NCI-H2029 treated with DMSO at 0.1 percent for 48 hours (cell line): ENCODE measurements at regions not wholly inside any gene's neighbourhood (a gene's known extent, or its start where the extent isn't known, plus 50 kb on each side); places are given as distances from the start of the nearest gene placed in this dataset.

Experiments
- DNase-seq: peaks from one replicate; lab custom pipeline; 2025; lab: John Stamatoyannopoulos, UW

- no peak for DNase-seq
Measured at GRCh38 chr12:115700896-115701465, 576.5 kb downstream of the MED13L start.

GRCh38 chr12:115700081-115700480 is 577.4 kb downstream of the MED13L start:
- DNase-seq = no peak

GRCh38 chr12:115698257-115698656 is 579.2 kb downstream of the MED13L start:
- no peak for DNase-seq

DNA sequence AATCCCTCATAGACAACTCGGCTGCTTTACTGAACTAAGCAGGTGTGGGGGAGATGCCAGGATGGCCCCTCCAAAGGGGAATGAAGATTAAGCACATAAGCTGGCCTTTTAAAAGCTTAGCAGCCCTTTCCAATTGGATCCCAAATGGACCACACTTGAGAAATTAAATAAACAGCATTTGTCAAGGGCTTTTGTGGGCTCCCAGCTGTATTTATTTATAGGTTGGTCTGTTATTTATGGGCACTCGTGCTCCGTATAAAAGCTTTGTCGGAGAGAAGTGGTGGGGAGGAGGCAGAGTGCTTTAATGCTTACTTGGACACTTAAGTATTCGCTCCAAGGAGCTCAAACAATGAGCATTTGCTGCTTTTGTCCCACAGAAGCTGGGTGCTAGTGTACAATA is 580.2 kb downstream of the MED13L start:
- peak; percentile 93 for DNase-seq

DNA sequence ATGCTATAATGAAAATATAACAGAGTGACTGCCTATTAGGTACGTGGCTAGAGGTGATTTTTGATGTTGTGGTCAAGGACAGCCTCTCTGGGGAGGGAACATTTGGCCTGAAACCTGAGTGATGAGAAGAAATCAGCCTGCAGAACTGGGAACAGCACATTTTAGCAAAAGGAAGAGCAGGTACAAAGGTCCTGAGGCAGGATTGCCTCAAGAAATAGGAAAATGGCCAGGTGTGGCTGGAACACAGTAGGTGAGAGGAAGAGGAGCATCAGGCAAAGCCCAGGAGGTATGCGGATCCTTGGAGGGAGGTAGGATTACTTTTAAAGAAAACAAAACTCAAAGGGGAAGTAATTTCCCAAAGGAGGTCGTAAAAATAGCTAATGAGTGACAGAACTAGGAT is 582.9 kb downstream of the MED13L start:
- DNase-seq = no peak

DNA sequence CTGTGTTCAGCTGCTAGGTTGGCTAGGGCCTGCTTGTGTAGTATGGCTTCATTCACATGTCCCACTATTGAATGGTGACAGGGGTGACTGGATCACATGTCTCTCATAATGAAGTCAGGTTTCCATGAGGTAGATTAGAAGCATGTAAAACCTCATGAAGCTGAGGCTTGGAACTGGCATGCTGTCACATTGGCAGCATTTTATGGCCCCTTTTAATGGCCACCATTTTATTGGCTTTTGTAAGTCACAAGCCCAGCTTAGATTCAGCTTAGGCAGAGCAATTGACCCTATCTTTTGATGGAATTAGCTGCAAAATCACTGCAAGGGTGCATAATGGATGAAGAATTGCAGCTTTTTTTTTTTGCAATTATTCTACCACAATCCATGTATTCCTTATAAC is 583.5 kb downstream of the MED13L start:
- no peak for DNase-seq

- peak; percentile 6 for DNase-seq
Measured at GRCh38 chr12:115691123-115691522, 586.4 kb downstream of the MED13L start.

DNA sequence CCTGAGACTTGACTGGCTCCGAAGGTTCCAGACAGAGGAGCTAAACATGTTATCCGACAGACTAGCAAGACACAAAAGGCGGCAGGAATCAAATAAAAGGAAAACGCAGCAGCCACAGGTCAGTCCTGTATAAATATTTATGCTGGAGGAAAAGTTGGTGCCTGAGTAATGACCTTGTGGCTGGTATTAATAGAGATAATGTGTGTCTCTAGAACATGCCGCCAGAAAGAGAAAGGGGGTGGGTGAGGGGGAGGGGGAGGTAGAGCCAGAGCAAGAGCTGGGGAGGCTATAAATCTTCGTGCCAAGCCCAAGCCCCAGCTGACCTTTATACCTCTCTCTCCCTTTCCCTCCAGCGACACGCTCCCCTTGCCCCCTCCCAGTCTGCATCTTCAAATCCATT is 590.4 kb downstream of the MED13L start:
- no peak for DNase-seq

GRCh38 chr12:115683240-115683780 is 594.2 kb downstream of the MED13L start:
- no peak for DNase-seq

DNA sequence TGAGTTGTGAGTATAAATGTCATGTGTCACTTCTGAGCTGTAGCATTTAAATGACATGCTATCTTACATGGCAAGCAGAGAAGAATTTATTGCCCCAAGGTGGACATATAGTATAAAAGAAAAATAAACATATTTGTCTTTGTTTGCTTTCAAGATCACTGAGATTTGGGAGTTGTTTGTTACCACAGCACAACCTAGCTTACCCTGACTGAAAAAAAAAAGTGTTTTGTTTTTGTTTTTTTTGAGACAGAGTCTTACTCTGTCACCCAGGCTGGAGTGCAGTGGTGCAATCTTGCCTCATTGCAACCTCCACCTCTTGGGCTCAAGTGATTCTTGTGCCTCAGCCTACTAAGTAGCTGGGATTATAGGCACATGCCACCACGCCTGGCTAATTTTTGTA is 596.5 kb downstream of the MED13L start:
- no peak for DNase-seq

- no peak for DNase-seq
Measured at GRCh38 chr12:115672506-115673080, 604.9 kb downstream of the MED13L start.

GRCh38 chr12:115672086-115672485 is 605.4 kb downstream of the MED13L start:
- no peak for DNase-seq

DNA sequence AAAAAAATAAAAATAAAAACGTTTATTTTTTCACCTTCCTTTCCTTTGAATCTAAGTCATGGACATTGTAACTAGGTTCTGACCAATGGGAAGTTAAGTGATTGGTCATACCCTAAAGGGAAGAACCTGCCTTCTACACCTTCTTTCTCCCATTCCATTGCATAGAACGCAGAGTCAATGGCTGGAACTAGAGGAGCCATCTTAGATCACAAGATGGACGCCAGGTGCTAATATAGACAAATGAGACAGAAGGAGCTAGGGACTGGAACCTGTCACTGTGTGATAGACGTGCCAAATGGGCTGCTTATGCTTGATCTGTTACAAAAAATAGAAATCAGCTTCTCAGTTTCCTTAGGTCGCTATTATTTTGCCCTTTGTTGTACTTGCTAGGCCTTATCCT is 606.6 kb downstream of the MED13L start:
- DNase-seq = no peak

- no peak for DNase-seq
Measured at GRCh38 chr12:115667116-115667515, 610.4 kb downstream of the MED13L start.

DNA sequence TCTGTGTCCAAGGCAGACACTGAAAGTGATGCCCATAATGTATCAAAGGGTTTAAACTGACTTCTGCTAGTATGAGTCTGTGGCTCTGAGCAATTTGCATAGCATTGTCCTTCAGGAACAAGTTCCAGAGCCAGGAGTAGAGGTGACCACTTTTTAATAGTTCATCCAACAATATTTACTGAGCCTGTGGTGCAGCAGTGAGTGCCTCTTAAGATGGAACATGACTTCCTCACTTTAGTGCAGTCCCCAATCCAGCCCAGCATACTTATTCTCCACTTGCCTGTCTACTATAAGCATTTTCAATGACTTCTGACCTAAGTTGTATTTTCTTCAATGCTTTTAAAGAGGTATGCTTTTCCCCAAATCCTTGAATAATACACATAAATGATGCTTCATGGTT is 611.3 kb downstream of the MED13L start:
- no peak for DNase-seq

DNA sequence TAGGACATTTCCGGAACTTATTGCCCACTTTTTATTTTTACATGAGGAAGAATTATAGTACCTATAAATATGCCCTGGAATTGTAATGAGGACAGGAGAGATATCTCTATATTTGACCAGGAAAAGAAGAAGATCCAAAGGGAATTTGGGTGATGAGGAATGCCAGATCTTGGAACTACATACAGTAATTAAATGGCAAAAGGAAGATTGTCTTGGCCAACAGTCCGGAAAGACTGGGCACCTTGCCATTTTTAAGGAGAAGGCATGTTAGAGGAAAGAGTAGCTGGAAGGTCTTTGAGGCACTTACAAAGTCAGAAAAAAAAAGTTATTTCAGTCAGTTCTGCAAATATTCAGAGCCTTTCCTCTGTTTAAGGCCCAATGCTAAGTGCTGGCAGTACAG is 616.4 kb downstream of the MED13L start:
- no peak for DNase-seq

DNA sequence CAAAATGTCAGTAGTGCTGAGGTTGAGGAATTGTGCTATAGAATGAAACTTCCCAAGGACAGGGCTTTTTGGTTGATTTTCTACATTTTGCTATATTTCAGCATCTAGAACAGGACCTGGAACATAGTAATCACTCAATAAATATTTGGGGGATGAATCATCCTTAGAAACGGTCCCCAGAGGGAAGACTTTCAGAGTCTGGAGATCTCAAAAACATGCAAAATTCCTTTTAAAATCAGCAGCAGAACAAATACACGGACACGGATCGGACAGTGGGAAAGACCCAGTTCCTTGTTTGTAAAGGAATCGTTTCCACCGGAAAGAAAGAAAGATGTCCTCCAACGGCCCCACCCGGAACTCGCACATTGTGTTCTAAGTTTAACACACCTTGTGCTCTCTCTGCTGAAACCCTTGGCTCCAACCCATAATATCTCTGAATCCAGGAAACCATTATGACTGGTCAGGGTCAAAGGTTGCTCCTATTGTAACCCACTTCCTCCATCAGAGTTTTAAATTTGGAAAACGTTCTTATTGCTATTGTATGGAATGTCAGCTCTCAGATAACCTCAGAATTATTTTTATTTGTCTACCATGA is 617.2 kb downstream of the MED13L start:
- DNase-seq = no peak

GRCh38 chr12:115659422-115659821 is 618.1 kb downstream of the MED13L start:
- no peak for DNase-seq

GRCh38 chr12:115657081-115658013 is 620.1 kb downstream of the MED13L start:
- DNase-seq = no peak

GRCh38 chr12:115650026-115650425 is 627.5 kb downstream of the MED13L start:
- no peak for DNase-seq

GRCh38 chr12:115648463-115648862 is 629.0 kb downstream of the MED13L start:
- DNase-seq = no peak

GRCh38 chr12:115646210-115646609 is 631.3 kb downstream of the MED13L start:
- no peak for DNase-seq

- no peak for DNase-seq
Measured at GRCh38 chr12:115640929-115641328, 636.6 kb downstream of the MED13L start.
